Endothelial cell of umbilical vein (primary cell): ENCODE measurements at regions not wholly inside any gene's neighbourhood (a gene's known extent, or its start where the extent isn't known, plus 50 kb on each side); places are given as distances from the start of the nearest gene placed in this dataset.

Source experiments
- BruUV-seq: library from RNA; stranded (reverse); fragments of 400-500 nt; replicated peaks from 2 replicates; lab custom pipeline; 2021; lab: Mats Ljungman, UMichigan
- CTCF ChIA-PET: fragments of 300-600, 350-600 bp; sonication (Branson Sonifier 250); formaldehyde crosslinking; loops from one replicate; lab custom pipeline; 2021; ENCODE audit warnings: antibody characterized with exemption, inconsistent platforms; lab: Charles Lee
- POLR2A ChIA-PET: fragments of 300-600, 350-600 bp; sonication (Branson Sonifier 250); formaldehyde crosslinking; loops from one replicate; lab custom pipeline; 2021; ENCODE audit warnings: antibody characterized with exemption, inconsistent platforms; lab: Charles Lee
- DNase-seq: peaks from one replicate; pipeline ENCODE4 v3.0.0-alpha.2; 2011; ENCODE audit warnings: low read depth, low spot score
- FAIRE-seq: peaks from 2 replicates; lab custom pipeline; 2011; peaks lifted over from hg19 to GRCh38; lab: Jason Lieb, UNC
- H2AFZ ChIP-seq: 2 replicates; pipeline ENCODE4 v1.6.0; 2012; ENCODE audit warnings: low read depth, low read length, control low read depth, inconsistent platforms
- H3K27ac ChIP-seq: 2 replicates; pipeline ENCODE4 v1.5.1; 2011; ENCODE audit warnings: low read depth, mild to moderate bottlenecking, control low read depth, low read length, moderate library complexity; ENCODE audit not compliant: insufficient read depth
- H3K27me3 ChIP-seq, 2 experiments: 2 replicates each; pipeline versions ENCODE4 v1.6.0 to v1.6.1; 2011; ENCODE audit warnings: low read length in 2 of 2, mixed read lengths in 1 of 2; ENCODE audit not compliant: control insufficient read depth in 2 of 2, insufficient read depth in 2 of 2
- H3K36me3 ChIP-seq, 2 experiments: 2 replicates in 1 of 2; 3 replicates in 1 of 2; pipeline ENCODE4 v1.5.1; 2011; ENCODE audit warnings: low read length in 2 of 2, mild to moderate bottlenecking in 1 of 2, moderate library complexity in 1 of 2; ENCODE audit not compliant: control insufficient read depth in 2 of 2, insufficient read depth in 2 of 2; ENCODE audit errors: extremely low read depth in 1 of 2
- H3K4me1 ChIP-seq: 3 replicates; pipeline ENCODE4 v1.5.1; 2011; ENCODE audit warnings: mild to moderate bottlenecking, low read length; ENCODE audit not compliant: control insufficient read depth, insufficient read depth; ENCODE audit errors: extremely low read depth
- H3K4me2 ChIP-seq: 2 replicates; pipeline ENCODE4 v1.6.1; 2011; ENCODE audit warnings: low read length, control low read depth, mixed read lengths; ENCODE audit not compliant: insufficient read depth
- H3K4me3 ChIP-seq, 3 experiments: fragments of 200-600 bp in 1 of 3; sonication (generic), shearing (Covaris generic) in 1 of 3; replicated peaks in 1 of 3; 2 replicates each; pipeline ENCODE4 v1.5.1; 2011 to 2016; ENCODE audit warnings: control low read depth in 3 of 3, low read length in 3 of 3, mild to moderate bottlenecking in 2 of 3, inconsistent platforms in 1 of 3, low read depth in 1 of 3, moderate library complexity in 1 of 3; ENCODE audit not compliant: insufficient read depth in 1 of 3
- H3K79me2 ChIP-seq: 2 replicates; pipeline ENCODE4 v1.6.0; 2012; ENCODE audit warnings: low read length, inconsistent platforms; ENCODE audit not compliant: control insufficient read depth, insufficient read depth
- H3K9ac ChIP-seq: replicated peaks from 2 replicates; pipeline ENCODE3; 2011; ENCODE audit warnings: low read length, control low read depth; ENCODE audit not compliant: insufficient read depth; ENCODE audit errors: extremely low read depth
- H3K9me1 ChIP-seq: replicated peaks from 3 replicates; pipeline ENCODE4 v1.6.0; 2011; ENCODE audit warnings: mild to moderate bottlenecking, low read length; ENCODE audit not compliant: control insufficient read depth, insufficient read depth; ENCODE audit errors: extremely low read depth
- H3K9me3 ChIP-seq: replicated peaks from 2 replicates; pipeline ENCODE4 v1.5.1; 2012; ENCODE audit warnings: low read length, inconsistent platforms; ENCODE audit not compliant: control insufficient read depth, insufficient read depth
- H4K20me1 ChIP-seq: replicated peaks from 2 replicates; pipeline ENCODE3; 2011; ENCODE audit warnings: mild to moderate bottlenecking, low read length; ENCODE audit not compliant: control insufficient read depth, insufficient read depth; ENCODE audit errors: extremely low read depth
- CTCF ChIP-seq, 2 donors: IDR thresholded peaks; 1 replicate in 1 of 2; 2 replicates in 1 of 2; pipeline ENCODE4 v1.5.1; 2011; ENCODE audit warnings: low read length in 2 of 2, mild to moderate bottlenecking in 2 of 2, moderate library complexity in 2 of 2, control low read depth in 1 of 2, inconsistent platforms in 1 of 2, low read depth in 1 of 2; ENCODE audit not compliant: insufficient read depth in 1 of 2; ENCODE audit errors: extremely low read depth in 1 of 2
- EZH2 ChIP-seq: IDR thresholded peaks from 2 replicates; pipeline ENCODE4 v1.6.1; 2012; ENCODE audit warnings: borderline replicate concordance, low read depth, mild to moderate bottlenecking, moderate library complexity, low read length, inconsistent platforms; ENCODE audit not compliant: severe bottlenecking
- FOS ChIP-seq: IDR thresholded peaks from 2 replicates; pipeline ENCODE4 v1.6.1; 2011; ENCODE audit warnings: mild to moderate bottlenecking, low read length, moderate library complexity, borderline replicate concordance; ENCODE audit not compliant: insufficient read depth
- GATA2 ChIP-seq: IDR thresholded peaks from 2 replicates; pipeline ENCODE4 v1.7.0; 2011; ENCODE audit warnings: low read depth, mild to moderate bottlenecking, moderate library complexity, mixed read lengths, low read length; ENCODE audit not compliant: insufficient read length, insufficient read depth
- JUN ChIP-seq: IDR thresholded peaks from 2 replicates; pipeline ENCODE4 v1.6.1; 2011; ENCODE audit warnings: borderline replicate concordance, low read depth; ENCODE audit not compliant: insufficient read length, insufficient read depth
- MAX ChIP-seq: IDR thresholded peaks from 2 replicates; pipeline ENCODE4 v1.6.1; 2011; ENCODE audit not compliant: insufficient read depth, insufficient read length
- MYC ChIP-seq: IDR thresholded peaks from one replicate; pipeline ENCODE4 v1.6.1; 2011; ENCODE audit warnings: mild to moderate bottlenecking, low read depth, low read length
- POLR2A ChIP-seq: IDR thresholded peaks from 2 replicates; pipeline ENCODE4 v1.6.1; 2012; ENCODE audit warnings: low read depth, mild to moderate bottlenecking, control low read depth, low read length
- POLR2AphosphoS5 ChIP-seq: IDR thresholded peaks from 2 replicates; pipeline ENCODE4 v1.6.1; 2012; ENCODE audit warnings: low read depth, mild to moderate bottlenecking, control low read depth, low read length, moderate library complexity; ENCODE audit not compliant: insufficient read depth
- dilution Hi-C: fragments of 300-500 bp; cut with MboI; formaldehyde crosslinking; loops from one replicate; pipeline ENCODE4 v1.15.0; 2019; ENCODE audit warnings: low sequenced_read_pairs; ENCODE audit not compliant: extremely low pct_ligation_motif_present
- intact Hi-C: fragments of 100-400 bp; cut with micrococcal nuclease; formaldehyde crosslinking; loops from one replicate; pipeline ENCODE4 v1.10.0; 2022

- Histone ChIP-seq H3K4me3 (no peak overlapping the region), H4K20me1 (no peaks in the 10 kb centered on the region), H3K36me3 (no peaks in the 10 kb centered on the region), H3K4me2 (no peak overlapping the region), H3K79me2 (no peaks in the 10 kb centered on the region), H3K27me3 (no peaks in the 10 kb centered on the region), H3K9me1 (no peaks in the 10 kb centered on the region), H3K9ac (no peak overlapping the region), H3K4me1 (no peaks in the 10 kb centered on the region), H3K27ac (no peak overlapping the region), H3K9me3 (peaks cover 6% of the 10 kb centered on the region), H2AFZ (no peak overlapping the region)
- POLR2A ChIA-PET, result no interaction called here
- dilution Hi-C loops, result no loop called here
- intact Hi-C loops, result no loop called here
- CTCF ChIA-PET, result no interaction called here
- BruUV-seq, result no TSS peak
- no peak for DNase-seq
- TF ChIP-seq GATA2 (no peak), POLR2A (no peak), MAX (no peak)
- no peak for FAIRE-seq
Observed at GRCh38 chr22:49347376-49347775, 480.3 kb downstream of the BRD1 start.

- H3K36me3 ChIP-seq, result no peaks in the 10 kb centered on the region
- CTCF ChIA-PET, result no interaction called here
- dilution Hi-C loops, result no loop called here
- peaks cover 6% of the 10 kb centered on the region for H3K9me3 ChIP-seq
- H3K9ac ChIP-seq, result no peak overlapping the region
- no peak overlapping the region for H2AFZ ChIP-seq
- no peak overlapping the region for H3K4me2 ChIP-seq
- intact Hi-C loops, result no loop called here
- no peaks in the 10 kb centered on the region for H3K9me1 ChIP-seq
- POLR2A ChIA-PET, result no interaction called here
- H3K79me2 ChIP-seq, result no peaks in the 10 kb centered on the region
- BruUV-seq, result no TSS peak
- no peak overlapping the region for H3K27ac ChIP-seq
- FAIRE-seq (no peak), DNase-seq (no peak)
- H3K4me1 ChIP-seq, result no peaks in the 10 kb centered on the region
- no peak overlapping the region for H3K4me3 ChIP-seq
- TF ChIP-seq CTCF (IDR thresholded peaks at IDR 0.05; ENCODE audit: extremely low read depth in 1 of 2, insufficient read depth in 1 of 2, low read depth in 1 of 2, low read length in 2 of 2) (no peak), EZH2 (no peak), POLR2A (no peak), GATA2 (no peak), FOS (no peak), POLR2AphosphoS5 (no peak), JUN (no peak), MYC (no peak), MAX (no peak)
- H4K20me1 ChIP-seq, result no peaks in the 10 kb centered on the region
- no peaks in the 10 kb centered on the region for H3K27me3 ChIP-seq
Observed at GRCh38 chr22:49345896-49346295, 481.8 kb downstream of the BRD1 start.
